ENCODE measurements at regions not wholly inside any gene's neighbourhood (a gene's known extent, or its start where the extent isn't known, plus 50 kb on each side); places are given as distances from the start of the nearest gene placed in this dataset.

DNA sequence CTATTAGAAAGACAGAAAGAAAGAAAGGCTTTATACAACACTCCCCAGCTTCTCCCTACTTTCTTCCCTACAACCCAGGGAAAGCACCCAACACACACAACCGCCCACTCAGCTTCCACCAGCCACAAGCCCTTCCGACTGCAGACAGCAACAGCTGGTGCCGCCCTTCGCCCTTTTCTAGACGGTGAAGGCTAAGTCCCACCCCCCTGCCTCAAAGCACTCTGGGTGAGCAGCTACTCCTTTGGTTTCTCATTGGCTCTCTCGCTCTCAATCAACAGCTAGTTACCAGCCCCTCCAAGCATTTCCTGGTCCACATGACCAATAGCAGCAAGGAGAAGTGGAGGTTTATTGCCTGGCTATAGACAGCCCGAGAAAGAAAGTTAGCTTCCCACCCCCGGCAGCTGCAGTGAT lies 230.1 kb upstream of the MOCS1 start:
- Histone ChIP-seq H3K4me3 (ENCODE audit: low read depth, low read length) (no peak overlapping the region), H3K27ac (no peak overlapping the region), H3K27me3 (replicated peaks) (no peaks in the 10 kb centered on the region), H3K36me3 (replicated peaks) (no peaks in the 10 kb centered on the region)
- no peak for TF ChIP-seq CTCF (IDR thresholded peaks at IDR 0.05; ENCODE audit: low read depth, low read length, missing control alignments)
- in situ Hi-C loops (cut with HindIII; ENCODE audit: low pct_ligation_motif_present, low sequenced_read_pairs) = no loop called here
- no peak for DNase-seq

- H3K4me3 ChIP-seq (ENCODE audit: low read depth, low read length) = no peak overlapping the region
- H3K27ac ChIP-seq = no peak overlapping the region
- TF ChIP-seq CTCF (IDR thresholded peaks at IDR 0.05; ENCODE audit: low read depth, low read length, missing control alignments) = no peak
- no peaks in the 10 kb centered on the region for H3K27me3 ChIP-seq (replicated peaks)
- in situ Hi-C loops (cut with HindIII; ENCODE audit: low pct_ligation_motif_present, low sequenced_read_pairs) = no loop called here
- no peak for DNase-seq
- no peaks in the 10 kb centered on the region for H3K36me3 ChIP-seq (replicated peaks)
Measured at GRCh38 chr6:40163924-40164323, 229.7 kb upstream of the MOCS1 start.

DNA sequence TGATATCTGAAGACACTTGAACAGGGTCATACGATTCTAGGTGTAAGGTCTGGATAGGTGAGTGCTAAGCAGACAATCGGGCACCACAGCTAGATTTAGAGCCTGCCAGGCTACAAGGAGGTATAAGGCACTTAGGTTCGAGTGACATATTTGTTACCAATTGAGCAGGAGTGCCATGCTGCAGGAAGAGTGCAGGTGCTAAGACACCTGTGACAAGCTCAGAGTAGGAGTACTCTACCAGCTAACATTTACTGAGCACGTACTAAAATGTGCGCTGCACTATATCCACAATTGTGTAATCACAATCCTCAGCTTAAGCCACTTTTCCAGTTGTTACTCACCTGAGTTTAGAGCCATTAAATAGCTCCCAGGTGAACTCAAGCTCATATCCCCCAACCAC lies 227.8 kb upstream of the MOCS1 start:
- H3K4me3 ChIP-seq (ENCODE audit: low read depth, low read length) = no peak overlapping the region
- H3K27me3 ChIP-seq (replicated peaks) = no peaks in the 10 kb centered on the region
- no peak for DNase-seq
- no peak overlapping the region for H3K27ac ChIP-seq
- in situ Hi-C loops (cut with HindIII; ENCODE audit: low pct_ligation_motif_present, low sequenced_read_pairs) = no loop called here
- no peak for TF ChIP-seq CTCF (IDR thresholded peaks at IDR 0.05; ENCODE audit: low read depth, low read length, missing control alignments)
- H3K36me3 ChIP-seq (replicated peaks) = no peaks in the 10 kb centered on the region

DNA sequence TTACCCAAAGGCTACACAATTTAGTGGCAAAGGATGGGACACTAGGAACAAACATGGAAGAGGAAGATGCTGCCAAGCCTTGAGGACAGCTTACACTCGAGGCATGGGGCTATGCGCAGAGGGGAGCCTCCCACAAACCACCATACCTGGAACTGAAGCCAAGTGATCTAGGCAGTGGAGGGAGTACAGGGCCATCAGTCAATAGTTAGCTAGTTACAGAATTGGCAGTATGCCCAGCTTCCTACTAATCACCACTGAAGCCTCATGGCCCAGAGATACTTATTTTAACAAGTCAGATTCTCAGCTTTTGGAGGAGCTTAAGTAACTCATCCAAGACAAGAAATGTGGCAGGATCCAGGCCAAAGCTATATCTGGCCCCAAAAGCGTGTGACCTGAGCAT lies 226.6 kb upstream of the MOCS1 start:
- Histone ChIP-seq H3K36me3 (replicated peaks) (no peaks in the 10 kb centered on the region), H3K4me3 (ENCODE audit: low read depth, low read length) (no peak overlapping the region), H3K27ac (no peak overlapping the region), H3K27me3 (replicated peaks) (no peaks in the 10 kb centered on the region)
- TF ChIP-seq CTCF (IDR thresholded peaks at IDR 0.05; ENCODE audit: low read depth, low read length, missing control alignments) = no peak
- in situ Hi-C loops (cut with HindIII; ENCODE audit: low pct_ligation_motif_present, low sequenced_read_pairs) = no loop called here
- no peak for DNase-seq

DNA sequence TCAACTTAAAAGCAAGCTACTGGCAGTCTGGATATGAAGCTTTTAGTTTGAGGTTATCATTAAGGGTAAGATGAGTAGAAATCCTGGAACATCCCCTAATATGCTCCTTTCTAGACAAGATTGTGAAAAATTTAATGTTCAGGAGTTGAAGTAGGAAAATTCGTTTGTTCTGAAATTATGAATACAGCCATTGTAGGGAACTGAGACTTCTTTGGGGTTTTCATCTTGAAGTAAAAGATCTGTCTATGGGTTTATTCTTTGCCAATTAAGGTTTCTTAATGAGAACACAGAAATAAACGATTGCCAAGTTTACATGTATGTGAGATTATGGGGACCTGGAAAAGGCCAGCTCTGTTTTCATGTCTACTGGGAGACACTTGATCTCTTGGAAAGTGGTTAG lies 225.6 kb upstream of the MOCS1 start:
- in situ Hi-C loops (cut with HindIII; ENCODE audit: low pct_ligation_motif_present, low sequenced_read_pairs) = no loop called here
- no peaks in the 10 kb centered on the region for H3K36me3 ChIP-seq (replicated peaks)
- no peak for DNase-seq
- no peaks in the 10 kb centered on the region for H3K27me3 ChIP-seq (replicated peaks)
- TF ChIP-seq CTCF (IDR thresholded peaks at IDR 0.05; ENCODE audit: low read depth, low read length, missing control alignments) = no peak
- no peak overlapping the region for H3K4me3 ChIP-seq (ENCODE audit: low read depth, low read length)
- no peak overlapping the region for H3K27ac ChIP-seq

- Histone ChIP-seq H3K36me3 (replicated peaks) (no peaks in the 10 kb centered on the region), H3K27ac (no peak overlapping the region), H3K4me3 (ENCODE audit: low read depth, low read length) (no peak overlapping the region), H3K27me3 (replicated peaks) (no peaks in the 10 kb centered on the region)
- DNase-seq = no peak
- in situ Hi-C loops (cut with HindIII; ENCODE audit: low pct_ligation_motif_present, low sequenced_read_pairs) = no loop called here
- no peak for TF ChIP-seq CTCF (IDR thresholded peaks at IDR 0.05; ENCODE audit: low read depth, low read length, missing control alignments)
Measured at GRCh38 chr6:40152701-40153436, 218.6 kb upstream of the MOCS1 start.

Data from brain microvascular endothelial cell (primary cell).